Left lung (tissue), 4 donors: ENCODE measurements at regions not wholly inside any gene's neighbourhood (a gene's known extent, or its start where the extent isn't known, plus 50 kb on each side); places are given as distances from the start of the nearest gene placed in this dataset.
A peak's percentile ranks its signal among the peaks of the same experiment; 100 is the strongest.

Source experiments
- ATAC-seq: fragments of 200-7000 bp; cut with Tn5 transposase; one replicate; pipeline ENCODE4 v1.9.1; 2020; ENCODE audit warnings: moderate library complexity
- DNase-seq, 4 donors: peaks; one replicate each; pipeline ENCODE4 v3.0.0-alpha.2; 2013 to 2020
- H3K27ac ChIP-seq, 2 donors: fragments of 200-600 bp; sonication (generic) in 1 of 2; one replicate each; pipeline versions ENCODE4 v1.5.0 to v1.8.0; 2020 to 2021
- H3K27me3 ChIP-seq, 2 donors: fragments of 200-600 bp; sonication (generic) in 1 of 2; one replicate each; pipeline versions ENCODE4 v1.5.0 to v1.8.0; 2020 to 2021
- H3K36me3 ChIP-seq, 2 donors: fragments of 200-600 bp; sonication (generic) in 1 of 2; one replicate each; pipeline versions ENCODE4 v1.5.0 to v1.8.0; 2020 to 2021
- H3K4me1 ChIP-seq, 2 donors: fragments of 200-600 bp; one replicate each; pipeline ENCODE4 v1.8.0; 2021
- H3K4me3 ChIP-seq, 2 donors: fragments of 200-600 bp; sonication (generic) in 1 of 2; one replicate each; pipeline versions ENCODE4 v1.5.0 to v1.8.0; 2020 to 2021; ENCODE audit warnings: mild to moderate bottlenecking in 1 of 2
- H3K9me3 ChIP-seq, 2 donors: fragments of 200-600 bp; sonication (generic) in 1 of 2; one replicate each; pipeline versions ENCODE4 v1.5.0 to v1.8.0; 2020 to 2021
- intact Hi-C, 2 donors: fragments of 100-400 bp; cut with DNase I; formaldehyde crosslinking; loops; one replicate each; pipeline versions ENCODE4 v1.11.2 to v1.14.2; 2022
- TF ChIP-seq, protein P1 (sequence below), 2 donors: fragments of 200-600 bp; sonication (generic) in 1 of 2; IDR thresholded peaks; one replicate each; pipeline versions ENCODE4 v1.5.0 to v1.8.0; 2021; ENCODE audit warnings: antibody characterized with exemption in 2 of 2
- donor health status: DM: no; HTN: yes; CAD: no.
- donor health status: DM: no; HTN: no; CAD: no.

DNA sequence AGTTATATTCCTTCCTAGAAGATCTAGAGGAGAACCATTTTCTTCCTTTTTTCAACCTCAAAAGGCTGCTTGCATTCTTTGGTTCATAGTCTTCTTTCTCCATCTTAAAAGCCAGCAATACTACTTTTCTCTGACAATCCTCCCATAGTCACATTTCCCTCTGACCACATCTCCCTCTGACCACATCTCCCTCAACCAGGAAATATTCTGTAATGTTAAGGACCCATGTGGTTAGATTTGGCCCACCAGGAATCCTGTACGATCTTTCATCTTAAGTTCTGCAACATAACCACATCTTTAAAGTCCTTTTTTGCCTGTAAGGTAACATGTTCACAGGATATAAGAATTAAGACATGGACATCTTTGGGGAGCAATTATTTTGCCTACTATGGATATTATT lies 179.4 kb upstream of the SPEF2 start:
- Histone ChIP-seq H3K4me1 (no peaks in the 10 kb centered on the region), H3K27me3 (no peaks in the 10 kb centered on the region), H3K9me3 (no peaks in the 10 kb centered on the region), H3K4me3 (no peak overlapping the region), H3K27ac (no peak overlapping the region), H3K36me3 (no peaks in the 10 kb centered on the region)
- TF ChIP-seq, protein P1, sequence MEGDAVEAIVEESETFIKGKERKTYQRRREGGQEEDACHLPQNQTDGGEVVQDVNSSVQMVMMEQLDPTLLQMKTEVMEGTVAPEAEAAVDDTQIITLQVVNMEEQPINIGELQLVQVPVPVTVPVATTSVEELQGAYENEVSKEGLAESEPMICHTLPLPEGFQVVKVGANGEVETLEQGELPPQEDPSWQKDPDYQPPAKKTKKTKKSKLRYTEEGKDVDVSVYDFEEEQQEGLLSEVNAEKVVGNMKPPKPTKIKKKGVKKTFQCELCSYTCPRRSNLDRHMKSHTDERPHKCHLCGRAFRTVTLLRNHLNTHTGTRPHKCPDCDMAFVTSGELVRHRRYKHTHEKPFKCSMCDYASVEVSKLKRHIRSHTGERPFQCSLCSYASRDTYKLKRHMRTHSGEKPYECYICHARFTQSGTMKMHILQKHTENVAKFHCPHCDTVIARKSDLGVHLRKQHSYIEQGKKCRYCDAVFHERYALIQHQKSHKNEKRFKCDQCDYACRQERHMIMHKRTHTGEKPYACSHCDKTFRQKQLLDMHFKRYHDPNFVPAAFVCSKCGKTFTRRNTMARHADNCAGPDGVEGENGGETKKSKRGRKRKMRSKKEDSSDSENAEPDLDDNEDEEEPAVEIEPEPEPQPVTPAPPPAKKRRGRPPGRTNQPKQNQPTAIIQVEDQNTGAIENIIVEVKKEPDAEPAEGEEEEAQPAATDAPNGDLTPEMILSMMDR (IDR thresholded peaks at IDR 0.05) = no peak
- ATAC-seq (no peak), DNase-seq (no peak)
- intact Hi-C loops = no loop called here

DNA sequence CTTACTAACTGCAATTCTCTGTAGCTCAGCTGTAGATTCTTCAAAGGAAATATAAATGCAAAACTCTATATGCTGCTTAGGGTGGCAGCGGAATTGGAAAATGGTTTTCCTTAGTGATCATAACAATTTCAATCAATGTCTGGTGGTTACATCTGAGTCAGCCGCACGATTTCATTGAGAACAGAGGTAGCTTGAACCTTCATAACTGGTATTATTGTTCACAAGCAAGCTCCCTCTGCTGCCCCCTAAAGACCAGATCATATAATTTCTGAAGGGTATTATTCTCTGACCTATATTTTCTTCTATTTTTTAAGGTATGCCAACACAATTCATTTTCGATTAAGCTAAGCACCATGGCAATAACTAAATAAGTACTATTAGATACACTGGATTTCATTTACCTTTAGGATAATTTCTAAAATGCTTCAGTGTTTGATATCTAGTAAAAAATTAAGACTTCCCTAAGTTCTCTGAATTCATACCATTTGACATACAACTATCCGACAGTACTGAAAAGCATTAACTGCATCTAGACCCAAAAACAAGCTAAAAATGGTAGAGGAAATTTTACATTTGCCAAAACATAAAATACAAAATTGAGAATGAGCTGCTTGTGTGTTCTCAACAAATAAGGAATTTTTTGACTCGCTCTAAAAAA lies 181.1 kb upstream of the SPEF2 start:
- no peaks in the 10 kb centered on the region for H3K9me3 ChIP-seq
- ATAC-seq (peak; percentile 87), DNase-seq (peak in 2 of 4 donors; percentile 11 to 42)
- H3K4me1 ChIP-seq = no peaks in the 10 kb centered on the region
- H3K27ac ChIP-seq = no peak overlapping the region
- no peak overlapping the region for H3K4me3 ChIP-seq
- no peaks in the 10 kb centered on the region for H3K27me3 ChIP-seq
- TF ChIP-seq, protein P1 (IDR thresholded peaks at IDR 0.05) = peak; percentile 24 to 65
- no peaks in the 10 kb centered on the region for H3K36me3 ChIP-seq
- intact Hi-C loops = no loop called here

DNA sequence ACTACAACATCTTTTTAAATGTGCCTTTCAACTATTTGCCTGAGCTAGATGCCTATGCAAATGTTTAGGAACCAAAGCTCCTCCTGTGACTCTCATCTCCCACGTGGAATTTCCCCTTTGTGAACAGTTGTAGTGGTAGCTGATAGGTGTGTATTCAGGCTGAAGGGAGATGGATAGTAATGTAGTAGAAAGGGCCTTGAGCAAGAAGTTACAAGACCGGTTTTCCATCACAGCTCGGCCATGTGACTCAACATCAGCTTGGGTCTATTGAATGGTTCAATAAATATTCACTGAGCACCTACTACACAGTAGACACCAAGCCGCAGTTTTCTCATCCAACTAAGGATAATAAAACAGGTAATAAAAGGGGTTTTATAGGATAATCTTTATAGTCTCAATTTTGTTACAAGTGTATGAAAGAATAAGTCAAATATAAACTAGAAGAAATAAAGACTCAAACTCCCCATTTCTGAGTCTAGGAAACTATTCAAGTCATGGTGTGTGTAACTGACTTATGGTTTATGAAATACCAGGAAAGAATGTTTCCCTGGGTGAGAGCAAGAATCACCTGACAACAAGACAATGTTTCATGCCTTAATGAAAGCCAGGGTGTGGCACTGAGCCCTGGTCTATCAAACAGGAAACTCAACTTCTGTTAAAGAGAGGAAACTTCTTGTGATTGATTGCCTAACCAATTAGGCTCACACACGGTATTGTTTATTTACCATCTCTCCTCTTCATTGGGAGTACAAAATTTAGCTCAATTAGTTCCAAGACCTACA lies 187.1 kb upstream of the SPEF2 start:
- peaks cover 0 to 8% of the 10 kb centered on the region in 2 donors for H3K4me1 ChIP-seq
- no peak overlapping the region for H3K27ac ChIP-seq
- intact Hi-C loops = no loop called here
- H3K36me3 ChIP-seq = no peaks in the 10 kb centered on the region
- TF ChIP-seq, protein P1 (IDR thresholded peaks at IDR 0.05) = no peak
- ATAC-seq (peak; percentile 26), DNase-seq (peak in 1 of 4 donors; percentile 7)
- no peaks in the 10 kb centered on the region for H3K9me3 ChIP-seq
- no peaks in the 10 kb centered on the region for H3K27me3 ChIP-seq
- H3K4me3 ChIP-seq = no peak overlapping the region

DNA sequence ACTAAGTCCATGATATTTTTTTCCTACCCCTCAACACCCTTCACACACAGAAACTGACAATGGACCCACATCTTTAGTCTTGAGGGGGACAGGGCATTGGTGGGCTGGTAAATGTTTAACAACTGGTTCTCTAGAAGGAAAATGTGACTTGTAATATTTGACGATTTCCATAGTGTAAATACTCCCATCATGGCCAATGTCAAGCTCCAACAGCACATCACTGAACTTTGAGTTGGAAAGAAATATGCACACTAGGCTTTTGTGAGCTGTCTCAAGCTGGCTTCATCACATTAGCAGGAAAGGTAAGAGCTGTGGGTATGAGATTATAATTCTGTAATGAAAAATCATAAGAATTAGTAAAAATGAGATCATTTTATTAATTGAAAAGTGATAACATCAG lies 189.9 kb upstream of the PRLR start:
- ATAC-seq (no peak), DNase-seq (no peak)
- no peaks in the 10 kb centered on the region for H3K27me3 ChIP-seq
- no peak overlapping the region for H3K4me3 ChIP-seq
- H3K27ac ChIP-seq = no peak overlapping the region
- intact Hi-C loops = no loop called here
- H3K4me1 ChIP-seq = no peaks in the 10 kb centered on the region
- H3K9me3 ChIP-seq = no peaks in the 10 kb centered on the region
- TF ChIP-seq, protein P1 (IDR thresholded peaks at IDR 0.05) = no peak
- H3K36me3 ChIP-seq = no peaks in the 10 kb centered on the region

DNA sequence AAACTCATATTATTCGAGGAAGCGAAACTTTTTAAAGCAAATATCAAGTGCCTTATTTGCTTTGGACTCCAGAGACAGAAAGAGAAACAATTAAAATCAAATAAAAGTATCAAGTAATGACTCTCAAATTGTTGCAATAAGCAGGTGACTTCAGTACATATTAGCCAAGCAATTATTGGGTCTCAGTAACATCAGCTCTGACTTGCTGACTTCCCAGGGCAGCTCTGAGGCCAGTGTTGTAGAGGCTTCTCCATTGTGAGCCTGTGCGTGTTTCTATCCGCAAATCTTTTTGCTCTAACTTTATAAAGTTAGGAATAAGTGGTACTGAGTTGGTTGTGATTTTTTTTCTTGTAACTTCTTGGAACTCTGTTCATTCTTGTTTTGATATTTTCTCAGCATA lies 186.8 kb upstream of the PRLR start:
- ATAC-seq = peak; percentile 66
- no peak overlapping the region for H3K4me3 ChIP-seq
- TF ChIP-seq, protein P1 (IDR thresholded peaks at IDR 0.05) = no peak
- H3K36me3 ChIP-seq = no peaks in the 10 kb centered on the region
- H3K27me3 ChIP-seq = no peaks in the 10 kb centered on the region
- no peak overlapping the region for H3K27ac ChIP-seq
- H3K4me1 ChIP-seq = no peaks in the 10 kb centered on the region
- intact Hi-C loops = no loop called here
- DNase-seq = no peak
- no peaks in the 10 kb centered on the region for H3K9me3 ChIP-seq
